HG03095 (cell line): ENCODE measurements at regions not wholly inside any gene's neighbourhood (a gene's known extent, or its start where the extent isn't known, plus 50 kb on each side); places are given as distances from the start of the nearest gene placed in this dataset.

Experiments used
- ATAC-seq: cut with Tn5 transposase; IDR thresholded peaks from one replicate; pipeline ENCODE4 v1.9.1; 2021; ENCODE audit warnings: moderate library complexity; ENCODE audit not compliant: unreplicated experiment

GRCh38 chr12:83224012-83224411 lies 537.3 kb downstream of the TMTC2 start:
- no peak for ATAC-seq

DNA sequence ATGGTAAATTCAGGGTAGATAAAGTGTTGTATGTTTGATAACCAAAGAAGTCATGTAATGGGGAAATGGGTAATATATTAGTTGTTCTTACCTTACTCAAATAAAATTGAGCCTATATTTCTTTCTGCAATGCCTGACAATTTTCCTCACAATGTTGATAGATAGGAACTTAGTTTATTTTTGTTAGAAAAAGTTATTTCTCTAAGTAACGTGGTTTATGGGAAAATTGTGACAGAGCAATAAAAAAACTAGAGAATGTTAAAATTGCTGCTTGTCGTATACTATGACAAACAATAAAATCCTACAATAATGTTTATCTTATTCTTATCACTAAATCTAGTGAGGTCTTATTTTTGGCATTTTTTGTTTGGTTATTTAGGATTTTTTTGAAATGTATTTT lies 534.1 kb downstream of the TMTC2 start:
- no peak for ATAC-seq

GRCh38 chr12:83216230-83216629 lies 529.5 kb downstream of the TMTC2 start:
- no peak for ATAC-seq

- no peak for ATAC-seq
Observed at GRCh38 chr12:83214185-83214584, 527.5 kb downstream of the TMTC2 start.

DNA sequence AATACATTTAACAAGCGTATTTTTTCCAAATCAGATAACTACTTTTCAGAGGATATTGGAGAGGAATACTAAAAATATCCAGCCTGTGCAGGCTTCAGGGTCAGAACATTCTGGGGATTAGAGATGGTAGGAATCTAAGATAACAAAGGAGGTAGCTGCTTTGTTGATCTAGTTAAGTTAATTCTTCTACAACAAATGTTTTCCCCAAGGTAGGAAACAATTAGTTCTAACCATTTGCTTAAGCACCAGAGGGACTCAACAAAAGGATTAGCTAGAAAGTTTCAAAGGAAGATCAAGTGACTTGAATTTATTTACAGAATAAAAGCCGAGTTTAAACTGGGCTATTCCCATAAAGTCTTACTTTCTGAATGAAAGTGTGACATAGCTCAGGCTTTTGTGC lies 524.2 kb downstream of the TMTC2 start:
- ATAC-seq, result no peak

DNA sequence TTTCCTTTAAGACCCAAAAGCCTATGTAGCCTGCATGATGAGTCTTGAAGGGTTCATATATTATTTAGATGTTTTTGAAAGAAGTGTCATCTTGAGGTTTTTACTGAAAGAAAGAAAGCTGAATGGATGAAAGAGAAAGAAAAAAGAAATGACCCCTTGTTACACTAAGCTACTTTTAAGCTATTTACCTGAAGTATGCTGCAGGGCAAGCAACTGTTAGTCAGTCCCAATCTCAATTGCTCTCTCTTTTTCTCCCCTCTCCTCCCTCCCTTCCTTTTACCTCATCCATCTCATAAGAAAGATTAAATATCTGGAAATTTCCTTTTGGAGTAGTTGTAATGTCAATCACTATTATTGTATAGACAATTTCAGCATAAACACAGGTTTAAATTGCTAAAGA lies 512.4 kb downstream of the TMTC2 start:
- no peak for ATAC-seq

DNA sequence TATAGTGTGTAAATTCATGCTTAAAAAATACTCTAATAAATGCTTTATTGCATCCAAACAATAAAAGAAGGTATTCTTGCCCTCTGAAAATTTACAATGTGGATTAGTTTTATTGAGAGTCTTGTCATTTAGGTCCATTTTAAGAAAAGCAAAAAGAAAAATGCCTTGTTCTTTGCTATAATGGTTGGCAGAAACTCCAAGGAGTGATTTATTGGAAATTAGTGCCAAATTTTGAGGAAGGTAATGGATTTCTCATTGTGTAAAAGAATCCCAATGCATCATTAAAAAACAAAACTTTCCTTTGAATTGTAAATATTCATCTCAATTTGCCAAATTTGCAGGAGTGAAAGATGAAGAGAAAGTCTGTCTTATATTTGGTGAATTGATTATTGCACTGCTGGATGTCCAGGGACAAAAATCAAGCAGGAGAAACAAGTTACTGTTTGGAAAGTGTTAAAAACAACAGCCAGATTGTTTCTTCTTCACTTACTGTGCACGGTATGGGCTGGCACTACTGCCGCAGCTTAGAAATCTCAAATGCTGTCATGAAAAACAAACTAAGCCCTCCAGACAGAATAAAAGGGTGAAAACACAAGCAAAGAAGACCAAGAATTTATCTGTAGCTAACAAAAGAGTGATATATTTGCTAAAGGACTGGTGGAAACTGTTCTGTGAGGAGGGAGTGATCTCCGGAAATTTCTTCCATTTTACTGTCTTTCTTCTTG lies 511.7 kb downstream of the TMTC2 start:
- ATAC-seq, result no peak

DNA sequence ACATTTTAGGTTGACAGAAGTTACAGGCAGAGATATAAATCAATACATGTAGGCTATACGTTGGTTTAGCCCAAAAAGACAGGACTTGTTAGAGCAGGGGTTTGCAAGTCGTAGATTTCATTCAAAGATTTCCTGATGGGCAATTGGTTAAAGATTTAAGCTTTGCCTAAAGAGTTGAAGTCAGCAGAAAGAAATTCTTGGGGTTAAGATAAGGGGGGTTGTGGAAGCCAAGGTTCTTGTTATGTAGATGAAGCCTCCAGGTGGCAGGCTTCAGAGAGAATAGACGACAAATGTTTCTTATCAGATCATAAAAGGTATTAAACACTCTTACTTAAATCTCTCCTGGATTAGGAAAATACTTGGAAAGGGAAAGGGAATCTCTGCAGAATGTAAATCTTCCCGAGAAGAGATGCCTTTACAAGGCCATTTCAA lies 510.8 kb downstream of the TMTC2 start:
- no peak for ATAC-seq

GRCh38 chr12:83196694-83197350 lies 510.1 kb downstream of the TMTC2 start:
- ATAC-seq, result no peak

GRCh38 chr12:83190631-83191390 lies 504.1 kb downstream of the TMTC2 start:
- ATAC-seq, result no peak

- no peak for ATAC-seq
Observed at GRCh38 chr12:83186419-83186818, 499.7 kb downstream of the TMTC2 start.

DNA sequence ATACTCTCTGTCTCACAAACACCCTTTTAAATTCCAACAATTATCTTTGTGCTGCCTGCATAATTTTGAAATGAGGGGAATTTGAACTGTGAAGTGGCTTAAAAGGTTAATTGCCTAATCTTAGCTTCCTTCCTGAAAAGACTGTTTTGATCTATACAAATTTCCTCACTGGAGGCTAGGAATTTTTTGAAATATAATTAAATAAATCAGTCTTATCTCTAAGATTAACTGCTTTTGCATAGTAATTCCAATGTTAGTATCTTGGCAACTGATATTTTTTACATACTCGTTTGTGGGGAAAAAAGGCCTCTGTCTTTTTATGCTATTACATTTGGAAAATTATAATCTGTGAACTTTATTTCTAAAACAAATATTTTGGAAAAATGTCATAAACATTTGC lies 498.5 kb downstream of the TMTC2 start:
- ATAC-seq, result no peak
